ENCODE measurements at regions not wholly inside any gene's neighbourhood (a gene's known extent, or its start where the extent isn't known, plus 50 kb on each side); places are given as distances from the start of the nearest gene placed in this dataset.

DNA sequence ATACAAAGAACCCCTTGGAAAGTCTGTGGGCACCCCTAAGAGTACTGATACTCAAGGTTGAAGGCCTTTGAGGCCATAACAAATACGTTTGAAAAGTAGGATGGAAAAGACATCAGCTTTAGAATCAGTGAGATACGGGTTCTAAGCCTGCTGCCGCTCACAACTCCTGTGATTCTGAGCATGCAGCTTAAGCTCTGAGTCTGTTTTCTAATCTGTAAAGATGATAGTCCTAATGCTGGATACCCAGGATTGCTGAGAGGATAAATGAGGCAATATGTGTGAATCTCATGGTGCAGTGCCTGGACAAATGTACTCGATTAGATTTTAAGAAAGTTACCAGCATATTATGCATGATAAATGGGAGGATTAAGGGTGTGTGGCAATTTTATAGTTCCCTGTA lies 321.0 kb upstream of the HSF2 start:
- no peak for TF ChIP-seq POLR2A (IDR thresholded peaks at IDR 0.05)
- TF ChIP-seq, protein P1, sequence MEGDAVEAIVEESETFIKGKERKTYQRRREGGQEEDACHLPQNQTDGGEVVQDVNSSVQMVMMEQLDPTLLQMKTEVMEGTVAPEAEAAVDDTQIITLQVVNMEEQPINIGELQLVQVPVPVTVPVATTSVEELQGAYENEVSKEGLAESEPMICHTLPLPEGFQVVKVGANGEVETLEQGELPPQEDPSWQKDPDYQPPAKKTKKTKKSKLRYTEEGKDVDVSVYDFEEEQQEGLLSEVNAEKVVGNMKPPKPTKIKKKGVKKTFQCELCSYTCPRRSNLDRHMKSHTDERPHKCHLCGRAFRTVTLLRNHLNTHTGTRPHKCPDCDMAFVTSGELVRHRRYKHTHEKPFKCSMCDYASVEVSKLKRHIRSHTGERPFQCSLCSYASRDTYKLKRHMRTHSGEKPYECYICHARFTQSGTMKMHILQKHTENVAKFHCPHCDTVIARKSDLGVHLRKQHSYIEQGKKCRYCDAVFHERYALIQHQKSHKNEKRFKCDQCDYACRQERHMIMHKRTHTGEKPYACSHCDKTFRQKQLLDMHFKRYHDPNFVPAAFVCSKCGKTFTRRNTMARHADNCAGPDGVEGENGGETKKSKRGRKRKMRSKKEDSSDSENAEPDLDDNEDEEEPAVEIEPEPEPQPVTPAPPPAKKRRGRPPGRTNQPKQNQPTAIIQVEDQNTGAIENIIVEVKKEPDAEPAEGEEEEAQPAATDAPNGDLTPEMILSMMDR (IDR thresholded peaks at IDR 0.05) = no peak

Data from thyroid gland (tissue), 4 donors.